ENCODE measurements at regions not wholly inside any gene's neighbourhood (a gene's known extent, or its start where the extent isn't known, plus 50 kb on each side); places are given as distances from the start of the nearest gene placed in this dataset.

GRCh38 chrX:40885989-40886388 is 150.6 kb upstream of the MED14 start:
- no peak overlapping the region for H3K4me3 ChIP-seq (ENCODE audit: low read length)
- H3K4me1 ChIP-seq (ENCODE audit: low read length), result no peaks in the 10 kb centered on the region
- H3K9me3 ChIP-seq (ENCODE audit: insufficient read depth, low read length), result no peaks in the 10 kb centered on the region
- H3K79me2 ChIP-seq (ENCODE audit: low read length), result no peaks in the 10 kb centered on the region
- H3K36me3 ChIP-seq (replicated peaks; ENCODE audit: low read depth, low read length), result no peaks in the 10 kb centered on the region
- H3K4me2 ChIP-seq (ENCODE audit: low read length), result no peak overlapping the region
- H3K27ac ChIP-seq (ENCODE audit: low read length), result no peak overlapping the region
- TF ChIP-seq CTCF (IDR thresholded peaks at IDR 0.05; ENCODE audit: low read depth, low read length), result no peak
- no peak for TF ChIP-seq EZH2phosphoT487 (IDR thresholded peaks at IDR 0.05; ENCODE audit: low read depth)
- H2AFZ ChIP-seq (ENCODE audit: low read depth, low read length), result no peak overlapping the region
- no peaks in the 10 kb centered on the region for H4K20me1 ChIP-seq (ENCODE audit: insufficient read depth, low read length)
- no peaks in the 10 kb centered on the region for H3K27me3 ChIP-seq (ENCODE audit: low read depth, low read length)
- H3K9ac ChIP-seq (ENCODE audit: low read length), result no peak overlapping the region

- no peaks in the 10 kb centered on the region for H3K36me3 ChIP-seq (replicated peaks; ENCODE audit: low read depth, low read length)
- TF ChIP-seq EZH2phosphoT487 (IDR thresholded peaks at IDR 0.05; ENCODE audit: low read depth), result no peak
- no peak for TF ChIP-seq CTCF (IDR thresholded peaks at IDR 0.05; ENCODE audit: low read depth, low read length)
- H3K4me2 ChIP-seq (ENCODE audit: low read length), result no peak overlapping the region
- H3K4me3 ChIP-seq (ENCODE audit: low read length), result no peak overlapping the region
- no peak overlapping the region for H3K9ac ChIP-seq (ENCODE audit: low read length)
- no peaks in the 10 kb centered on the region for H3K79me2 ChIP-seq (ENCODE audit: low read length)
- no peaks in the 10 kb centered on the region for H3K9me3 ChIP-seq (ENCODE audit: insufficient read depth, low read length)
- H3K27me3 ChIP-seq (ENCODE audit: low read depth, low read length), result no peaks in the 10 kb centered on the region
- no peak overlapping the region for H2AFZ ChIP-seq (ENCODE audit: low read depth, low read length)
- H4K20me1 ChIP-seq (ENCODE audit: insufficient read depth, low read length), result no peaks in the 10 kb centered on the region
- no peak overlapping the region for H3K27ac ChIP-seq (ENCODE audit: low read length)
- no peaks in the 10 kb centered on the region for H3K4me1 ChIP-seq (ENCODE audit: low read length)
These were observed 152.1 kb upstream of the MED14 start for GRCh38 chrX:40887476-40887875.

- no peaks in the 10 kb centered on the region for H3K79me2 ChIP-seq (ENCODE audit: low read length)
- TF ChIP-seq CTCF (IDR thresholded peaks at IDR 0.05; ENCODE audit: low read depth, low read length) (no peak), EZH2phosphoT487 (IDR thresholded peaks at IDR 0.05; ENCODE audit: low read depth) (no peak)
- H3K4me3 ChIP-seq (ENCODE audit: low read length), result no peak overlapping the region
- no peaks in the 10 kb centered on the region for H3K9me3 ChIP-seq (ENCODE audit: insufficient read depth, low read length)
- no peaks in the 10 kb centered on the region for H3K27me3 ChIP-seq (ENCODE audit: low read depth, low read length)
- H4K20me1 ChIP-seq (ENCODE audit: insufficient read depth, low read length), result no peaks in the 10 kb centered on the region
- H3K27ac ChIP-seq (ENCODE audit: low read length), result no peak overlapping the region
- H2AFZ ChIP-seq (ENCODE audit: low read depth, low read length), result no peak overlapping the region
- no peak overlapping the region for H3K4me2 ChIP-seq (ENCODE audit: low read length)
- H3K9ac ChIP-seq (ENCODE audit: low read length), result no peak overlapping the region
- no peaks in the 10 kb centered on the region for H3K4me1 ChIP-seq (ENCODE audit: low read length)
- H3K36me3 ChIP-seq (replicated peaks; ENCODE audit: low read depth, low read length), result no peaks in the 10 kb centered on the region
These were observed 156.5 kb upstream of the MED14 start for GRCh38 chrX:40891798-40892197.

- H3K4me3 ChIP-seq (ENCODE audit: low read length), result no peak overlapping the region
These were observed 158.0 kb upstream of the MED14 start for GRCh38 chrX:40893251-40893910.

More at GRCh38 chrX:40893251-40893910, 158.0 kb upstream of the MED14 start:
- Histone ChIP-seq H3K9me3 (ENCODE audit: insufficient read depth, low read length) (no peaks in the 10 kb centered on the region), H2AFZ (ENCODE audit: low read depth, low read length) (no peak overlapping the region), H4K20me1 (ENCODE audit: insufficient read depth, low read length) (no peaks in the 10 kb centered on the region), H3K27ac (ENCODE audit: low read length) (no peak overlapping the region), H3K27me3 (ENCODE audit: low read depth, low read length) (no peaks in the 10 kb centered on the region), H3K36me3 (replicated peaks; ENCODE audit: low read depth, low read length) (no peaks in the 10 kb centered on the region), H3K79me2 (ENCODE audit: low read length) (no peaks in the 10 kb centered on the region), H3K4me1 (ENCODE audit: low read length) (peaks cover 4% of the 10 kb centered on the region; the same call in 1 of the 2 replicates), H3K4me2 (ENCODE audit: low read length) (no peak overlapping the region), H3K9ac (ENCODE audit: low read length) (no peak overlapping the region)
- TF ChIP-seq EZH2phosphoT487 (IDR thresholded peaks at IDR 0.05; ENCODE audit: low read depth) (no peak), CTCF (IDR thresholded peaks at IDR 0.05; ENCODE audit: low read depth, low read length) (no peak)
